ENCODE measurements at regions not wholly inside any gene's neighbourhood (a gene's known extent, or its start where the extent isn't known, plus 50 kb on each side); places are given as distances from the start of the nearest gene placed in this dataset.
"Not testable (repeated sequence)": the region's sequence is repeated elsewhere in the genome, so short reads cannot be mapped to it uniquely, and the experiment has no call there.

- DNase-seq: no peak
These were observed 134.7 kb upstream of the FAM9C start for GRCh38 chrX:13179100-13179499.

DNA sequence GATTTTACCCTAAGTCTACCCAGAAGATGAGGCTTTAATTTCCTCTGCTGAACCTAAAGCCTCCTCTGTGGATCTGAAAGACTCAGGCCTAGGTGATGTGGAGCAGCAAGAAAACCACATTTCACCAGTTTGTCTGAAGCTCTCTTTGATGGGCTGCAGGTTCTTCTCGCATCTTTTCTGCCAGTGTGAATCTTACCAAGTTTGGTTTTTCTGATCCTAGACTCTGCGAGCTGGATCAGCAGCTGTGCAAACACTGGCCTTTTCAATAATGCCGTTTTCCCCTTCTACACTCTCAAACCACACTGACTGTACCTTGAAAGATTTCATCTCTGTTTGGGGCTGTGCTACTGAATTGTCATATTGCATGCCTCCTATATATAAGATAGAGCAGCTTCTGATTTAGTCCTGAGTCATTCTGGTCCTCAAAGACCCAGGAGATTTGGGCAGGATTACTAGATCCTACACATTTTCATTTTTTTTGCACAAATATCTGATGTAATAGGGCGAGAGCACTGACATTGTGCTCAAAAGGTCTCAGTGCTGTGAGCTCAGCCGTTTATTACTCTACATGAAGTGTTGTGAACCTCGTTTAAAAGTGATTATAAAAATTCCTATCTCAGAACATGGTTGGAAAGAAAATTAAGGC is 133.6 kb upstream of the FAM9C start:
- DNase-seq: no peak

DNA sequence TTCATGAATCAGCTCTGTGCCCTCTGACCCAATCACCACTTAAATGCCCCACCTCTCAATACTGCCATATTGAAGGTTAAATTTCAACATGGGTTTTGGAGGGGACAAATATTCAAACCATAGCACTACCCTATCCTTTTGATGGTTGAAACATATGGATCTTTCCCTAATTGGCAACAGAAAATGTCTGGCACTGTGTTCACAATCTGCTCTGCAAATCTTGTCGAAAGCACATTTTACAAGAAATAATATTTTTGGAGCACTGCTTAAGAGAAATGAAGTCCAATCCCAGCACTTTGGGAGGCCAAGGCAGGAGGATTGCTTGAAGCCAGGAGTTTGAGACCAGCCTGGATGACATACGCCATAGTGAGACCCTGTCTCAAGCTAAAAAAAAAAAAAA is 130.6 kb upstream of the FAM9C start:
- DNase-seq: no peak

DNA sequence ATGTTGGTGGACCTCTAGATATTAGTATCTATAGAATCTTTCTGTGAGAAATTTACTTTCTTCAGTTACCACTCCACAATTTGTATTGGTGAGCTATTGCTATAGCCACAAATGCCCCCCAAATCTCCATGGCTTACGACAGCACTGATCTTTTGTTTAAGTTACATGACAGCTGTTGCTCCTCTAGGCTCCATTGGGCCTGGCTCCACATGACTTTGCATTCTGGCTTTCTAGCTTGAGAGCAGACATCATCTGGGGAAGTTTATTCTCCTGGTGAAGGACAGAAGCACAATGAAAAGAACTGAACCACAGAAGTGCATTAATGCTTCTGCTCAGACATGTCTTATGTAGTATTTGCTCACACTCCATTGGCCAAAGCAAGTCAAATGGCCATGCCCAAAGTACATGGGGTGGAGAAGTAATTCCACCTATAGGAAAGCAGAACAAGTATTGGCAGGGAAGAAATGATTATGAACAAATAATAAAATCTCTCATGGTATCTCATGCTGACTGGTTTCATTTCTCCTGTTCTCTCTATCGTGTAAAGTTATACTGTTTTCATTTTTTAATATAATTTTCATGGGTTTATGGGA is 126.6 kb upstream of the FAM9C start:
- DNase-seq: no peak

DNA sequence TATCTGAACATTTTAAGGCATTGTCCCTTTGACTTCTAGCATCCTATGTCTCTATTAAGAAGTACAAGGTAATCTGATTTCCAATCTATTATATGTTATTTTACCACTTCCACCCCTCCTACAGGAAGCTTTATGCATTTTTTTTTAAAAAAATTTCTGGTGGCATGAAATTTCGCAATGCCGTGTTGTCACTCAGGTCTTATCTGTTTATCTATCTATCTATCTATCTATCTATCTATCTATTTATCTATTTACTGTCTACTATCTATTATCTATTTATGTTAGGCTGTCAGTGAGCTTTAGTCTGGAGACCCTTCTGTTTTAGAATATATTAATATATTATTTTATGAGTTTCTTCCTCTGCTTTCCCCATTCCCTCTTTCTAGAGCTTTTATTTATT is 125.3 kb upstream of the FAM9C start:
- DNase-seq: no peak

DNA sequence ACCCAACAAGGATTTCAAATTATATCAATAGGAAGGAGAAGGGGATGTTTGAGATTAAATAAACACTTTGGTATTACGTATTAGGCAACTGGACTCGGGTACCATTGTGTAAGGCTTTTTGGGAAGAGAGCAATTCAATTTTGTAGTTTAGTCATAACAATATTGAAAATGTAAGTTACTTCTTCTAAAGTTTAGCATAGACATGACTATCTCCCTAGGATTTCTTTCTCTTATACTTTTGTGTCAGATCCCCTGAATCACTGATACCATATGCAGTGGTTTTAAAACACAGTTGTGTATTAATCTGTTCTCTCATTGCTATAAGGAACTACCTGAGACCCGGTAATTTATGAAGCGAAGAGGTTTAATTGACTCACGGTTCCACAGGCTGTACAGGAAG is 123.8 kb upstream of the FAM9C start:
- no peak for DNase-seq

DNA sequence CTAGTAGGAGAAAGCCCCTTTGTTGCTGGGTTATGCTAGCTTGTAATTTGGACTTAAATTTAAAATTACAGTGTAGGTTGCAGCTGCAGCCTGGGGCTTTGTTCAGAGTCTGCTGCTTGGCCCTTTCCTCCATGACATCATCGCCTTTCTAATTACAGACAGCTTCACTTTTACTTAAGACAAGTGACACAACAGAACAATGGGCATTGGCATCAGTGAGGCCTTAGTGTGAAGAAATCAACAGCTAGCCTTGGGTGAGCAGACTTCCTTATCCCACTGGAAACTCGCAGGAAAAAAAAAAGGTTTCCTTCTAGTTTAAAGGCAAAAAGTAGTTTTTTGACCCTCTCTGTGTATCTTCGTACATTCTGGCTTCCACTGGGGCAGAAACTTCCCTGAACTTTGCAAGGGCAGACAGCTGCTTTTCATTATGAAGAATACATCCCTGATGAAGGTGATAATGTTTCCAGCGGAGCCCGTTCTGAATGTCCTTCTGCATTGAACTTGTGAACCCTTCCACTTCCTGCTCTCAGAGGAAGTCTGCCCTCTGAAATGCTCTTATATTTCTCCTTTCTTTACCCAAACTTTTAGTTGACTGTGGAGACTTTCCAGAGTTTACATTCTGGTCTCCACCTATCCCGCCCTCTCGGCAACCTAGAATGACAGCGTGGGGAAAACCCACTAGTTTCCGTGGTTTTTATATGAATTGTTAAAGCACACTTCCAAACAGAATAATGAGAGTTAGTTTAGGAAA is 123.2 kb upstream of the FAM9C start:
- no peak for DNase-seq

GRCh38 chrX:13165266-13166189 is 121.1 kb upstream of the FAM9C start:
- DNase-seq: no peak

- DNase-seq: peak; percentile 16
These were observed 120.2 kb upstream of the FAM9C start for GRCh38 chrX:13164611-13165010.

DNA sequence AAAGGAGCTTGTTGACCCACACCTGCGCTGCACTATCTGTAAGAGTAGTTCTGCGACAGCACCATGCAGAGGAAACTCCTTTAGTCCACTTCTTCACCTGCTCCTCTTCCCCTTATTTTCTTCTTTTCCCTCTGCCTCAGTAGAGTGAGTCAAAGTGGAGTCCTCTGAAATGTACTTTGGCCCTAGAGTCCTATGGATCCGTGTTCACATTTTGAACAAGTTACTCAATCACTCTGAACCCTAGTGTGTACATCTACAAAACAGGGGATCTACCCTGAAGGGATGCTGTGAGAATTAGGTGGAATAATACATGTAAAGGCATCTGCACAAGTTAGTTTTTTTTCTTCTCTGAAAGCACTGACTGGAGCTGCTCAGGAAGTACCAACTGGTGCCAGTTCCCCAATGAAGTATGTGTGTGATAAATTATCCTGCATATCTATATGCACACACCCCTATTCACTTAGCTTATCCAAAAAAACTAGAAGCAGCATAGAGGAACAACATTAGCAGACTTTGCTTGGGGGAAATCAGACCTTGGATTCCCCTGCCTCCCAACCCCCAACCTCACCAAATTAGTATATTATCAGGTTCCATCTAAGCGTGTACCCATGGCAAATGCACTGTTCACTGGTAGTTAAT is 118.5 kb upstream of the FAM9C start:
- no peak for DNase-seq

- DNase-seq: no peak
These were observed 115.5 kb upstream of the FAM9C start for GRCh38 chrX:13159886-13160285.

DNA sequence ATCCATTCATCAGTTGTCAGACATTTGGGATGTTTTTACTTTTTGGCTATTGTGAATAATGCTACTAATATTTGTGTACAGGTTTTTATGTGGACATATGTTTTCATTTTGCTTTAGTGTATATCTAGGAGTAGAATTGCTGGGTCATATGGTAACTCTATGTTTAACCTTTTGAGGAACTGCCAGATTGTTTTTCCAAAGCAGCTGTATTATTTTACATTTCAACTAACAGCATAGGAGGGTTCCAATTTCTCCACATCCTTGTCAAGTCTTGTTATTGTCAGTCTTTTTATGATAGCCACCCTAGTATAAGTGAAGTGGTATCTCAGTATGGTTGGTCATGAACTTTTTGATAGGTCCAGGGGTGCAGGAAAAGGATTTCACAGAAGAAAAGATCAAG is 114.5 kb upstream of the FAM9C start:
- DNase-seq: no peak

DNA sequence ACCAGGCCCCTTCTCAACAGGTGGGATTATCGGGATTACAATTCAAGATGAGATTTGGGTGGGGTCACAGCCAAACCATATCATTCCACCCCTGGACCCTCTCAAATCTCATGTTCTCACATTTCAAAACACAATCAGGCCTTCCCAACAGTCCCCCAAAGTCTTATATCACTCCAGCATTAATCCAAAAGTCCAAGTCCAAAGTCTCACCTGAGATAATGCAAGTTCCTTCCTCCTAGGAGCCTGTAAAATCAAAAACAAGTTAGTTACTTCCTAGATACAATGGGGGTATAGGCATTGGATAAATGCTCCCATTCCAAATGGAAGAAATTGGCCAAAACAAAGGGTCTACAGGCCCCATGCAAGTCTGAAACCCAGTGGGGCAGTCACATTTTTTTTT is 111.1 kb upstream of the FAM9C start:
- not testable (repeated sequence) for DNase-seq

GRCh38 chrX:13153796-13154195 is 109.4 kb upstream of the FAM9C start:
- DNase-seq: no peak

- DNase-seq: no peak
These were observed 108.2 kb upstream of the FAM9C start for GRCh38 chrX:13152518-13153185.

DNA sequence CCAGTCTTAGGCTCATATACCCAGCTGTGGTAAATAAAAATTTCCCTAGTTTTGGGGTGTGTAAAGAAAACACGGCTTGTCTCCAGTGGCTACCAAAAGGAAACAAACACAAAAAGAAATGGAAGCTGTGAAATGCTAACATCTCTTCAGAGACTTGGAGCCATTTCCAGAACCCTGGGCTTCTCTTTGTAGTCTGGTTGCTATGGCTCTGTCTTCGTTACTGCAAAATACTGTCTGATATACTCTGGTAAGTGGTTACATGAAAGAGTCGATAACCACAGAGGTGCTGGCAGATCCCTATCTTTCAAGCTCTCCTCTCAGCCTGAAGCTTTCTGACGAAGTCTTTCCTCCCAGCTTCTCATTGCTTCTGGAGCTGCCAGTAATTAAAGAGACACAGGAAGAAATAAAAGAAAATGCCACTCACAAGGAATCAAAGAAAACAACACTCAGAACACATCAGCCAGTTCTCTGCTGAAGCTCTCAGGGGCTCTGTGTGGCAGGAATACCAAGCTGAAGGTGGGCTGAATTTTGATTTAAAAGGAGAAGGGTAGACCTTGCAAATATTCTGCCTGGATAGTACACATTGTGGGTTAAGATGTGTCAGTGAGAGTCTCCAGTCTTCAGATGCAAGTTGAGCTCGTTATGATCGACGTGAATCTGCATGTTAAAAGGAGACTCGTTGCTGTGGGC is 107.6 kb upstream of the FAM9C start:
- DNase-seq: no peak

DNA sequence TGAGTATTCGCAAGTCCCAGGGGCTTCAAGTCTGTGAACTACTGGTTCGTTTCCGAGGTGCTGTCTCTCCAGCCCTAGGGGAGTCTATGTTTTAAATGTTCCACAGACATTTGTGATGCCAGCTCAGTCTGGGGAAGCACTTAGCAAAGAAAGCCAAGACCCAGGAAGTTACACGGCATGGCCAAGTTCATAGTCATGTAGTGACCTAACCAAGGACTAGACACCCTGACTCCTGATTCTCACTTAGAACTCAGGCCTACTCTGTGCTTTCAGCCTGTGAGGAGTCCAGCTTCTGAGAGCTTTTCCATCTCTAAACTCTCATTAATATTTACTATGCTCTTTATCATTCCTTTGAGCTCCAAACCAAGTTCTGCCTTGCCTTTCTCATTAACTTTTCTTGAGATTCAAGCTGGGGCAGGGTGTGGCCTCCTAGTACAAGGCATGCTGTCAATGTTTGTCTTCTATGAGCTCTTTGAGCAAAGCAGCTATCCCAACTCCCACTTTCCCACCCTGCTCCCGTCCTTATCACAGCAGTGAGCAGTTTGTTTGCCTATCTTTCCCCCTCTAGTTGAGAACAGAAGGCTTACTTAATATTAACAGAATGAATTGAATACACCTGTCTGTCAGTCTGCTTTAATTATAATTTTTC is 105.4 kb upstream of the FAM9C start:
- no peak for DNase-seq

DNA sequence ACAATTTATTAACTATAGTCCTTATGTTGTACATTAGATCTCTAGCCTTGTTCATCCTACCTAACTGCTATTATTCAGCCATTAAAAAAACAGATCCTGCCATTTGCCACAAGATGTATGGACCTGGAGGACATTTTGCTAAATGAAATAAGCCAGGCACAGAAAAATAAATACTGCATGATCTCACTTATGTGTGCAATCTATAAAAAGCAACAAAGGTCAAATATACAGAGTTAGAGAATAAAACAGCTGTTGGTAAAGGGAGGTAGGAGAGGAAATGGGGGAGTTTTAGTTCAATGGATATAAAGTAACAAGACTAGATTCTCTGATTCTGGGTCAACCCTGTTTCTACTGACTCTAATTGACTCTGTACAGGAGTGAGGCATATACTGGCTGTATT is 103.3 kb upstream of the FAM9C start:
- DNase-seq: no peak

DNA sequence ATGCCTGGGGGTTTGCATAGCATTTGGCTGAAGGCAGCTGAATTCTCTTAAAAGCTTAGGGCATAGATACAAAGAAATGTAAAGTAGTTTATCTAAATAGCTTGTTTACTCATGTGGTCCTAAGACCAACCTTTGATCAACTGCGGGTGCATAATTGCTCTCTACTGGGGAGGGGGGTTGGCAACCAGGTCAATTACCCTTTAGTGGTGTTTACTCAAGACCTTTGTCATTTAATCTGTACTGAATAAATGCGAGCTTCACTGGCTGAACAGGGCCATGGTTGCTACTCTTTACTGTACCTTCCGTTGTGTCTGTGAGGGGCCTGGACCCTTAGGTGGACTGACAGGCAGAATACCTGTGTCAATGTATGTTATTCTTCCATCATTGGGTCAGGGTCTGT is 102.7 kb upstream of the FAM9C start:
- no peak for DNase-seq

DNA sequence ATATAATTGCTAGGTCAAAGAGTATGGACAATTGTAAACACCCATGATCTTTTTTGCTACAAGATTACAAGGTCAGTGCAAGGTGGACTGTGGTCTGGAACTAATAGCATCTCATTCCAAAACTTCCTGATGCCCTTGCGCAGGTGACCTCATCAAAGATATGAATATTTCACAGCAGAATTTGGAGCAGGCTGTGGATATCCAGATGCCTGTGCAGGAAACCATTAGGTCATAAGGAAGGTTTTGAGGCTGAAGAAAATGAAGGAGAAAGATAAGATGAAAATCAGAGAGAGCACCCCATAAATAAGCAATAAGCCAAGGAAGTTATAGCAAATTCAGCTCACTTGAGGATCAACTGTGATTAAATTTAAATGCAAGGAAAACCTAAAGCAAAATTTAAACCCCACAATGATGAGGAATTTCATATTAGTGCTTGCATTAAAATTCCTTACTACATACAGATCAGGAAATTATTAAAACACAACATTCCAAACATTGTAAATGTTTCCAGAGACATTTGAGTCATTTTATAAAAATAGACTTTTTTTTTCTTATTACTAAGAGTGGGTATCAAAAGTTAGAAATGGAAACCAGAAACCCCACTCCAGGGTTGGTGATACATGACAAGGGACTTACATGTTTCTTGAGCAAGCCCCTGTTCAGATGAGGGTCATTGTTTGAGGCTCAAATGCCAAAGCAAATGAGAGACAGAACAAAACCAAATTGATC is 100.7 kb upstream of the FAM9C start:
- DNase-seq: no peak

Data from kidney glomerular epithelial cell (primary cell).